Left lung (tissue), 4 donors: ENCODE measurements at regions not wholly inside any gene's neighbourhood (a gene's known extent, or its start where the extent isn't known, plus 50 kb on each side); places are given as distances from the start of the nearest gene placed in this dataset.

ENCODE experiments used
- ATAC-seq: fragments of 200-7000 bp; cut with Tn5 transposase; one replicate; pipeline ENCODE4 v1.9.1; 2020; ENCODE audit warnings: moderate library complexity
- DNase-seq, 4 donors: peaks; one replicate each; pipeline ENCODE4 v3.0.0-alpha.2; 2013 to 2020
- H3K27ac ChIP-seq, 2 donors: fragments of 200-600 bp; sonication (generic) in 1 of 2; one replicate each; pipeline versions ENCODE4 v1.5.0 to v1.8.0; 2020 to 2021
- H3K27me3 ChIP-seq, 2 donors: fragments of 200-600 bp; sonication (generic) in 1 of 2; one replicate each; pipeline versions ENCODE4 v1.5.0 to v1.8.0; 2020 to 2021
- H3K36me3 ChIP-seq, 2 donors: fragments of 200-600 bp; sonication (generic) in 1 of 2; one replicate each; pipeline versions ENCODE4 v1.5.0 to v1.8.0; 2020 to 2021
- H3K4me1 ChIP-seq, 2 donors: fragments of 200-600 bp; one replicate each; pipeline ENCODE4 v1.8.0; 2021
- H3K4me3 ChIP-seq, 2 donors: fragments of 200-600 bp; sonication (generic) in 1 of 2; one replicate each; pipeline versions ENCODE4 v1.5.0 to v1.8.0; 2020 to 2021; ENCODE audit warnings: mild to moderate bottlenecking in 1 of 2
- H3K9me3 ChIP-seq, 2 donors: fragments of 200-600 bp; sonication (generic) in 1 of 2; one replicate each; pipeline versions ENCODE4 v1.5.0 to v1.8.0; 2020 to 2021
- intact Hi-C, 2 donors: fragments of 100-400 bp; cut with DNase I; formaldehyde crosslinking; loops; one replicate each; pipeline versions ENCODE4 v1.11.2 to v1.14.2; 2022
- TF ChIP-seq, protein P1 (sequence below), 2 donors: fragments of 200-600 bp; sonication (generic) in 1 of 2; IDR thresholded peaks; one replicate each; pipeline versions ENCODE4 v1.5.0 to v1.8.0; 2021; ENCODE audit warnings: antibody characterized with exemption in 2 of 2
- donor health status: DM: no; HTN: yes; CAD: no.
- donor health status: DM: no; HTN: no; CAD: no.

DNA sequence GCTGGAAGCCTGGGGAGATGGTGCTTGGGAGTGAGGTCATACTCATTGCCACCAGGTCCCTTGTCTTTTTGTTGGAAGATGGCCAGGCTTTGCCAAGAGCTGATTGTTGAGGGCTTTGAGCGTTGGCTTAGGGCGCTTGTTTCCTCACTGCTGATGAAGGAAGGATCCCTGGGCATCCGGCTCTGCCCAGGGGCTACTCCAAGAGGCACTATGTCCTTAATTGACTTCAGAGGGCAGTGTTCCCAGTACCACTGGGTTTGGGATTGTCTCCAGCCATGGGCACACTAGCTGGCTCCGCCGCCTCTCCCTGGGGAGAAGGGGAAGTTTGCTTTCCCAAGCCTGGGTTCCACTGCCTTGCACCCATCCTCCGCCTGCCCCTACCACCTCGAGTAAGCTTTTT lies 57.2 kb upstream of the RGMA start:
- no peak overlapping the region for H3K27ac ChIP-seq
- no peaks in the 10 kb centered on the region for H3K4me1 ChIP-seq
- no peak for DNase-seq
- H3K36me3 ChIP-seq, result no peaks in the 10 kb centered on the region
- TF ChIP-seq, protein P1, sequence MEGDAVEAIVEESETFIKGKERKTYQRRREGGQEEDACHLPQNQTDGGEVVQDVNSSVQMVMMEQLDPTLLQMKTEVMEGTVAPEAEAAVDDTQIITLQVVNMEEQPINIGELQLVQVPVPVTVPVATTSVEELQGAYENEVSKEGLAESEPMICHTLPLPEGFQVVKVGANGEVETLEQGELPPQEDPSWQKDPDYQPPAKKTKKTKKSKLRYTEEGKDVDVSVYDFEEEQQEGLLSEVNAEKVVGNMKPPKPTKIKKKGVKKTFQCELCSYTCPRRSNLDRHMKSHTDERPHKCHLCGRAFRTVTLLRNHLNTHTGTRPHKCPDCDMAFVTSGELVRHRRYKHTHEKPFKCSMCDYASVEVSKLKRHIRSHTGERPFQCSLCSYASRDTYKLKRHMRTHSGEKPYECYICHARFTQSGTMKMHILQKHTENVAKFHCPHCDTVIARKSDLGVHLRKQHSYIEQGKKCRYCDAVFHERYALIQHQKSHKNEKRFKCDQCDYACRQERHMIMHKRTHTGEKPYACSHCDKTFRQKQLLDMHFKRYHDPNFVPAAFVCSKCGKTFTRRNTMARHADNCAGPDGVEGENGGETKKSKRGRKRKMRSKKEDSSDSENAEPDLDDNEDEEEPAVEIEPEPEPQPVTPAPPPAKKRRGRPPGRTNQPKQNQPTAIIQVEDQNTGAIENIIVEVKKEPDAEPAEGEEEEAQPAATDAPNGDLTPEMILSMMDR (IDR thresholded peaks at IDR 0.05), result no peak
- H3K4me3 ChIP-seq, result no peak overlapping the region
- H3K27me3 ChIP-seq, result peaks cover 0 to 7% of the 10 kb centered on the region in 2 donors
- H3K9me3 ChIP-seq, result no peaks in the 10 kb centered on the region
- no peak for ATAC-seq
- intact Hi-C loops, result no loop called here

DNA sequence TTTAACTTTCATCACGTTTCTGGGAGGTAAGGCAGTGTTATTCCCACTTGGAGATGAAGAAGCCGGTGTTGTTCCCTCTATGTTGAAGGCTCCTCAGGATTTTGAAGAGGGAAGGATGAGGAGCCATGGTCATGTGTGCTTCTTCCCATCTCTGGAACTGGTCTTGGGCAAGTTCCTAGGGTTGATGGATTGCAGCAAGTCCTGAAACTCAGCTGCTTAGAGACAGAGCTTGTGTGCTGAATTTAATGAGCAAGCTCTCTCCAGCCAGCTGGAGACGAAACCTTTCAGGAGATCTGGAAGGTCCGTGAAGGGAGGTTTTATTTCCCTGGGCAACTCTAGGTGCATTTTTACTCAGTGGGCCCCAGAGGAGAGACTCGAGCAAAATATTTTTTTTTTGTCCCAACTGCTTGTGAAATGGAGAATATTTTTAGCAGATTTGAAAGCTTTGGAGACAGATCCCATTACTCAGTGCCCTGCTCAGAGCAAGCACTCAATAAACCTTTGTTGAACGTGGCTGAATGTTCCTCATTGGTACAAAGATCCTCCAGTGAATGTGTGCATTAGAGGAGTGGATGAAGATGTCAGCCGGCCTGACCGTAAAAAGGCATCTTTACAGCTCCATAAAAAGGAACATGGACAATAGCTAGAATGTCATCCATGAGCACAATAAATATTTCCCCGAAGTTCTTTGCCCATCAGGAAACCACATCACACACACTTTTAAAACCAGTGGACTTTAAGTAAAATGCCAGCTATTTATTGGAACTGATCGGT lies 55.6 kb upstream of the RGMA start:
- Histone ChIP-seq H3K4me1 (no peaks in the 10 kb centered on the region), H3K36me3 (no peaks in the 10 kb centered on the region), H3K4me3 (no peak overlapping the region), H3K9me3 (no peaks in the 10 kb centered on the region), H3K27me3 (no peaks in the 10 kb centered on the region), H3K27ac (no peak overlapping the region)
- DNase-seq, result no peak
- ATAC-seq, result no peak
- intact Hi-C loops, result no loop called here
- TF ChIP-seq, protein P1 (IDR thresholded peaks at IDR 0.05), result no peak

GRCh38 chr15:93143186-93143585 lies 54.2 kb upstream of the RGMA start:
- H3K27me3 ChIP-seq, result no peaks in the 10 kb centered on the region
- ATAC-seq, result no peak
- intact Hi-C loops, result no loop called here
- no peaks in the 10 kb centered on the region for H3K9me3 ChIP-seq
- no peak for DNase-seq
- H3K27ac ChIP-seq, result no peak overlapping the region
- TF ChIP-seq, protein P1 (IDR thresholded peaks at IDR 0.05), result no peak
- H3K4me3 ChIP-seq, result no peak overlapping the region
- no peaks in the 10 kb centered on the region for H3K36me3 ChIP-seq
- H3K4me1 ChIP-seq, result no peaks in the 10 kb centered on the region

GRCh38 chr15:93141371-93141794 lies 52.4 kb upstream of the RGMA start:
- TF ChIP-seq, protein P1 (IDR thresholded peaks at IDR 0.05), result no peak
- H3K27me3 ChIP-seq, result no peaks in the 10 kb centered on the region
- no peaks in the 10 kb centered on the region for H3K4me1 ChIP-seq
- no peaks in the 10 kb centered on the region for H3K9me3 ChIP-seq
- no peak overlapping the region for H3K27ac ChIP-seq
- H3K36me3 ChIP-seq, result no peaks in the 10 kb centered on the region
- no peak overlapping the region for H3K4me3 ChIP-seq
- intact Hi-C loops, result no loop called here
- ATAC-seq (no peak), DNase-seq (no peak)

GRCh38 chr15:93139436-93139835 lies 50.4 kb upstream of the RGMA start:
- H3K27me3 ChIP-seq, result no peaks in the 10 kb centered on the region
- H3K36me3 ChIP-seq, result no peaks in the 10 kb centered on the region
- H3K4me1 ChIP-seq, result no peaks in the 10 kb centered on the region
- no peak overlapping the region for H3K27ac ChIP-seq
- intact Hi-C loops, result no loop called here
- no peak for DNase-seq
- no peak overlapping the region for H3K4me3 ChIP-seq
- no peaks in the 10 kb centered on the region for H3K9me3 ChIP-seq
- no peak for ATAC-seq
- TF ChIP-seq, protein P1 (IDR thresholded peaks at IDR 0.05), result no peak
